Parathyroid adenoma (tissue), 2 donors: ENCODE measurements at regions not wholly inside any gene's neighbourhood (a gene's known extent, or its start where the extent isn't known, plus 50 kb on each side); places are given as distances from the start of the nearest gene placed in this dataset.

ENCODE experiments used
- H2AFZ ChIP-seq: fragments of 300-600 bp; sonication (generic); one replicate; pipeline ENCODE4 v1.7.0; 2017; ENCODE audit warnings: antibody characterized with exemption, mild to moderate bottlenecking
- H3K27ac ChIP-seq: fragments of 300-600 bp; sonication (generic); one replicate; pipeline ENCODE4 v1.7.0; 2017
- H3K27me3 ChIP-seq: fragments of 300-600 bp; sonication (generic); one replicate; pipeline ENCODE4 v1.7.0; 2017; ENCODE audit warnings: low read length; ENCODE audit not compliant: control insufficient read depth, insufficient read depth
- H3K36me3 ChIP-seq: fragments of 300-600 bp; sonication (generic); one replicate; pipeline ENCODE4 v1.7.0; 2017; ENCODE audit warnings: low read length; ENCODE audit not compliant: control insufficient read depth, insufficient read depth
- H3K4me1 ChIP-seq: fragments of 300-600 bp; sonication (generic); one replicate; pipeline ENCODE4 v1.7.0; 2017; ENCODE audit warnings: control low read depth
- H3K4me2 ChIP-seq: fragments of 300-600 bp; sonication (generic); one replicate; pipeline ENCODE4 v1.7.0; 2017; ENCODE audit warnings: low read length
- H3K4me3 ChIP-seq: fragments of 300-600 bp; sonication (generic); one replicate; pipeline ENCODE4 v1.7.0; 2017; ENCODE audit warnings: low read depth, low read length
- H3K79me2 ChIP-seq: fragments of 300-600 bp; sonication (generic); one replicate; pipeline ENCODE4 v1.7.0; 2017; ENCODE audit warnings: control low read depth
- H3K9ac ChIP-seq: fragments of 300-600 bp; sonication (generic); one replicate; pipeline ENCODE4 v1.7.0; 2017; ENCODE audit warnings: mild to moderate bottlenecking
- H3K9me3 ChIP-seq: fragments of 300-600 bp; sonication (generic); one replicate; pipeline ENCODE4 v1.7.0; 2017; ENCODE audit warnings: low read length; ENCODE audit not compliant: control insufficient read depth
- CTCF ChIP-seq: fragments of 300-600 bp; sonication (generic); IDR thresholded peaks from one replicate; pipeline ENCODE4 v1.7.0; 2017; ENCODE audit warnings: antibody characterized with exemption, mild to moderate bottlenecking
- donor health status: primary hyperparathyroidism.

- H3K4me1 ChIP-seq = no peaks in the 10 kb centered on the region
- no peak overlapping the region for H2AFZ ChIP-seq
- H3K4me2 ChIP-seq = no peak overlapping the region
- no peak overlapping the region for H3K27ac ChIP-seq
- H3K4me3 ChIP-seq = no peak overlapping the region
- no peak overlapping the region for H3K9ac ChIP-seq
- TF ChIP-seq CTCF = no peak
- no peaks in the 10 kb centered on the region for H3K9me3 ChIP-seq
- no peaks in the 10 kb centered on the region for H3K79me2 ChIP-seq
- H3K27me3 ChIP-seq = no peaks in the 10 kb centered on the region
- no peaks in the 10 kb centered on the region for H3K36me3 ChIP-seq
Observed at GRCh38 chr11:98835335-98835734, 185.4 kb upstream of the CNTN5 start.

- H3K9me3 ChIP-seq = no peaks in the 10 kb centered on the region
- no peaks in the 10 kb centered on the region for H3K4me1 ChIP-seq
- H3K79me2 ChIP-seq = no peaks in the 10 kb centered on the region
- TF ChIP-seq CTCF = no peak
- no peak overlapping the region for H3K4me2 ChIP-seq
- H3K27me3 ChIP-seq = no peaks in the 10 kb centered on the region
- H3K36me3 ChIP-seq = no peaks in the 10 kb centered on the region
- H3K9ac ChIP-seq = no peak overlapping the region
- no peak overlapping the region for H3K27ac ChIP-seq
- H3K4me3 ChIP-seq = no peak overlapping the region
- no peak overlapping the region for H2AFZ ChIP-seq
Observed at GRCh38 chr11:98836156-98836555, 184.6 kb upstream of the CNTN5 start.

GRCh38 chr11:98842187-98842586 lies 178.6 kb upstream of the CNTN5 start:
- no peak overlapping the region for H3K4me3 ChIP-seq
- H3K27ac ChIP-seq = no peak overlapping the region
- H3K4me2 ChIP-seq = no peak overlapping the region
- H3K79me2 ChIP-seq = no peaks in the 10 kb centered on the region
- H2AFZ ChIP-seq = no peak overlapping the region
- no peak for TF ChIP-seq CTCF
- no peaks in the 10 kb centered on the region for H3K36me3 ChIP-seq
- no peak overlapping the region for H3K9ac ChIP-seq
- no peaks in the 10 kb centered on the region for H3K27me3 ChIP-seq
- no peaks in the 10 kb centered on the region for H3K4me1 ChIP-seq
- no peaks in the 10 kb centered on the region for H3K9me3 ChIP-seq

- H3K9me3 ChIP-seq = no peaks in the 10 kb centered on the region
- no peaks in the 10 kb centered on the region for H3K27me3 ChIP-seq
- H3K4me2 ChIP-seq = no peak overlapping the region
- H3K79me2 ChIP-seq = no peaks in the 10 kb centered on the region
- H2AFZ ChIP-seq = no peak overlapping the region
- no peak overlapping the region for H3K9ac ChIP-seq
- H3K36me3 ChIP-seq = no peaks in the 10 kb centered on the region
- no peak overlapping the region for H3K4me3 ChIP-seq
- TF ChIP-seq CTCF = no peak
- H3K4me1 ChIP-seq = no peaks in the 10 kb centered on the region
- H3K27ac ChIP-seq = no peak overlapping the region
Observed at GRCh38 chr11:98862169-98862568, 158.6 kb upstream of the CNTN5 start.

GRCh38 chr11:98871690-98872089 lies 149.1 kb upstream of the CNTN5 start:
- H3K4me2 ChIP-seq = no peak overlapping the region
- no peak for TF ChIP-seq CTCF
- no peak overlapping the region for H2AFZ ChIP-seq
- H3K4me1 ChIP-seq = no peaks in the 10 kb centered on the region
- H3K9ac ChIP-seq = no peak overlapping the region
- no peaks in the 10 kb centered on the region for H3K36me3 ChIP-seq
- H3K27me3 ChIP-seq = no peaks in the 10 kb centered on the region
- no peak overlapping the region for H3K4me3 ChIP-seq
- H3K9me3 ChIP-seq = no peaks in the 10 kb centered on the region
- no peak overlapping the region for H3K27ac ChIP-seq
- no peaks in the 10 kb centered on the region for H3K79me2 ChIP-seq
